ENCODE measurements at regions not wholly inside any gene's neighbourhood (a gene's known extent, or its start where the extent isn't known, plus 50 kb on each side); places are given as distances from the start of the nearest gene placed in this dataset.

DNA sequence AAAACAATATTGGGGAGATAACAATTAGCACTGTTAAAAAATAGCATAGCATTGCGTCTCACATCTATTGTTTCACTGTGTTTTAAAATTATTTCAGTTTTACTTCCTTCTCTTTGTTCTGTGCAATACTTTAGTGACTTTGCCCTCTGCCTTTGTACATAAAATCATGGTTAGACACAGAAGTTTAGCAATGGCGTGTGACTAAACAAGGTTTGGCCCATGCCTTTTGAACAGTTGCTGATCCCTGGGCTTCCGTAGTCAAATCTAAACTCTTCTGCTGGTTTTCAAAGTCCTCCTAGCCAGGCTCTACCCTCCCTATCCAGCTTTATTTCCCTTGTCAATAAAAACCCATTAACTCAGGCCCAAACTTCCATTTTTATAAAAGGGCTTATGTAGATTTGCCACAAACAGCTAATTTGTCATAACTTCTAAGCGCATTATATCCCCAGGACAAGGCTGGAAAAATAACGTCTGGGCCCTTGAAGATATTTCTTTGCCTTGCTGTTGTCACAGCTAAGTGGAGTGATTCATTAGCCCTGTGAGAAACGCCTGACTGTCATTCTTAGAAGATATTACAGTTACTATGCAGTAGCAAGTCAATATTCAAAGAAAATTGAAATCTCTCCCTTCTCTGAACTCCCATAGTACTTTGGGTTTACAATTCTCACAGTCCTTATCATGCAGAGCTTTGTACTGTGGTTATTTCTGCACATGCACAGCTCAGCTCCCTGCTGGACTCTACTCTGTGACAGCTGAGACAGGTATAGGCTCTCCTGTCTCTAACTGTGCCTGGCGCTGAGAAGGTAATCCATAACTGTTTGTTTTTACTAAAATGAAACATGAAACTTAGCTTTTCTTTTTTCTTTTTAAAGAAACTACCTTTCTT is 123.4 kb upstream of the SLC24A5 start:
- no peak overlapping the region for H3K4me3 ChIP-seq (ENCODE audit: insufficient read depth, low read length, poor library complexity, severe bottlenecking)
- no peaks in the 10 kb centered on the region for H3K9me3 ChIP-seq (ENCODE audit: insufficient read depth, low read length)
- no peaks in the 10 kb centered on the region for H3K27me3 ChIP-seq (ENCODE audit: low read length)
- TF ChIP-seq, protein P1, sequence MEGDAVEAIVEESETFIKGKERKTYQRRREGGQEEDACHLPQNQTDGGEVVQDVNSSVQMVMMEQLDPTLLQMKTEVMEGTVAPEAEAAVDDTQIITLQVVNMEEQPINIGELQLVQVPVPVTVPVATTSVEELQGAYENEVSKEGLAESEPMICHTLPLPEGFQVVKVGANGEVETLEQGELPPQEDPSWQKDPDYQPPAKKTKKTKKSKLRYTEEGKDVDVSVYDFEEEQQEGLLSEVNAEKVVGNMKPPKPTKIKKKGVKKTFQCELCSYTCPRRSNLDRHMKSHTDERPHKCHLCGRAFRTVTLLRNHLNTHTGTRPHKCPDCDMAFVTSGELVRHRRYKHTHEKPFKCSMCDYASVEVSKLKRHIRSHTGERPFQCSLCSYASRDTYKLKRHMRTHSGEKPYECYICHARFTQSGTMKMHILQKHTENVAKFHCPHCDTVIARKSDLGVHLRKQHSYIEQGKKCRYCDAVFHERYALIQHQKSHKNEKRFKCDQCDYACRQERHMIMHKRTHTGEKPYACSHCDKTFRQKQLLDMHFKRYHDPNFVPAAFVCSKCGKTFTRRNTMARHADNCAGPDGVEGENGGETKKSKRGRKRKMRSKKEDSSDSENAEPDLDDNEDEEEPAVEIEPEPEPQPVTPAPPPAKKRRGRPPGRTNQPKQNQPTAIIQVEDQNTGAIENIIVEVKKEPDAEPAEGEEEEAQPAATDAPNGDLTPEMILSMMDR (IDR thresholded peaks at IDR 0.05; ENCODE audit: insufficient read depth, low read length, poor library complexity, severe bottlenecking), result no peak
- no peak for TF ChIP-seq EZH2phosphoT487 (conservative IDR thresholded peaks at IDR 0.05; ENCODE audit: low read length)
- no peak overlapping the region for H3K9ac ChIP-seq (ENCODE audit: low read length)
- H3K36me3 ChIP-seq (ENCODE audit: low read length), result no peaks in the 10 kb centered on the region
- no peak overlapping the region for H2AFZ ChIP-seq (ENCODE audit: low read depth, low read length, severe bottlenecking)
- no peaks in the 10 kb centered on the region for H3F3A ChIP-seq (ENCODE audit: insufficient read depth)
- H3K4me2 ChIP-seq (ENCODE audit: low read depth, low read length, poor library complexity, severe bottlenecking), result no peak overlapping the region
- no peak overlapping the region for H3K27ac ChIP-seq (ENCODE audit: low read depth, low read length)
- H3K79me2 ChIP-seq (ENCODE audit: insufficient read depth, low read length), result no peaks in the 10 kb centered on the region
- no peaks in the 10 kb centered on the region for H3K9me2 ChIP-seq (replicated peaks; ENCODE audit: insufficient read depth, low read length)
- H4K20me1 ChIP-seq (ENCODE audit: low read depth, low read length), result no peaks in the 10 kb centered on the region

DNA sequence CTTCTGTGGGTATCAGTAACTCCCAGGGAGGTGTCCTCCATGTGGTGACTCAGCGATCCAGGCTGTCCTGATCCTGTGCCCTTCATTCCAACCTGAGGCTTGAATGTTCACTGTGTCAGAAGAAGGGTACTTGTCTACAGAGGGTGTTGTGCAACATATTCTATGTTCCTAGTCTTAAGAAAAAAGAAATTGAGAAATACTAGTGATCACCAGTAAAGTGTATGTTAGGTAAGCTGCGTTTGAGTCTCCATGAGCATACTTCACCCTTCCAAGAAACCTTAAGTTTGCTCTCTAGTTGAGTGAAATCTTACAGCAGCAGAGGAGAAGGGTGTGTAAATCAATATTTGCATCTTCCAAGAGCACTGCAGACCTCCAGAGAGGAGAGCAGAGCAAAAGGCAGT is 122.2 kb upstream of the SLC24A5 start:
- no peaks in the 10 kb centered on the region for H3F3A ChIP-seq (ENCODE audit: insufficient read depth)
- H3K9ac ChIP-seq (ENCODE audit: low read length), result no peak overlapping the region
- TF ChIP-seq, protein P1 (IDR thresholded peaks at IDR 0.05; ENCODE audit: insufficient read depth, low read length, poor library complexity, severe bottlenecking), result no peak
- no peak for TF ChIP-seq EZH2phosphoT487 (conservative IDR thresholded peaks at IDR 0.05; ENCODE audit: low read length)
- H3K79me2 ChIP-seq (ENCODE audit: insufficient read depth, low read length), result no peaks in the 10 kb centered on the region
- H4K20me1 ChIP-seq (ENCODE audit: low read depth, low read length), result no peaks in the 10 kb centered on the region
- no peak overlapping the region for H3K4me3 ChIP-seq (ENCODE audit: insufficient read depth, low read length, poor library complexity, severe bottlenecking)
- H3K27ac ChIP-seq (ENCODE audit: low read depth, low read length), result no peak overlapping the region
- no peaks in the 10 kb centered on the region for H3K27me3 ChIP-seq (ENCODE audit: low read length)
- no peak overlapping the region for H3K4me2 ChIP-seq (ENCODE audit: low read depth, low read length, poor library complexity, severe bottlenecking)
- H3K36me3 ChIP-seq (ENCODE audit: low read length), result no peaks in the 10 kb centered on the region
- H2AFZ ChIP-seq (ENCODE audit: low read depth, low read length, severe bottlenecking), result no peak overlapping the region
- H3K9me3 ChIP-seq (ENCODE audit: insufficient read depth, low read length), result no peaks in the 10 kb centered on the region
- no peaks in the 10 kb centered on the region for H3K9me2 ChIP-seq (replicated peaks; ENCODE audit: insufficient read depth, low read length)

DNA sequence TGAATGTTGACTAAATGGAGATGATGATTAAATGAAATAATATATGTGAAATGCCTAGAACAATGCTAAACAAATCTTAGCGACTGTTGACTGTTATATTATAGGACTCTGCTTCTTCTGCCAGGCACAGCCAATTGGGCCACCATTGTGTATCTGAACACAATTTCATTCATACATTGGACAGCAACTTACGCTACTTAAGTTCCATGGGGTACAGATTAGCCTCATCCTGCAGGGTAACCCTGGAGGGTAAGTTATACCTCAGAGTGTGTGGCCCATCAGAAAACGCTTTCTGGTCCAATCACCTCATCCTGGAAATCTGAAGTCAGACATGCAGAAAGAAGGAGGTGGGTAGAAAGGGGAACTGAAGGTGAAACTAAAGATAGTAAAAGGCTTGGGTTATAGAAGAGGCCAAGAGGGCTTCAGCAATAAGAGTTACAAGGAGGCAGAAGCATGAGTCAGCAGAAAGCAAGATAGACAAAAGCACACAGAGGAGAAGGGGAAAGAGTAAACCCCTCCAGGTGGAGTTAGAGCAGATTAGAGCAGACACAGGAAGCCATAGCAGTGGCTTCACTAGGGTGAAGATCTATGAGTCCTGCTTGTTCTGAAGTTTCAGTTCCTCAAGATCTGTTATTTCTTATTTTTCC is 119.3 kb upstream of the SLC24A5 start:
- H4K20me1 ChIP-seq (ENCODE audit: low read depth, low read length), result no peaks in the 10 kb centered on the region
- H3K9ac ChIP-seq (ENCODE audit: low read length), result no peak overlapping the region
- H2AFZ ChIP-seq (ENCODE audit: low read depth, low read length, severe bottlenecking), result no peak overlapping the region
- H3K9me2 ChIP-seq (replicated peaks; ENCODE audit: insufficient read depth, low read length), result no peaks in the 10 kb centered on the region
- no peaks in the 10 kb centered on the region for H3K79me2 ChIP-seq (ENCODE audit: insufficient read depth, low read length)
- no peaks in the 10 kb centered on the region for H3K27me3 ChIP-seq (ENCODE audit: low read length)
- no peak overlapping the region for H3K4me3 ChIP-seq (ENCODE audit: insufficient read depth, low read length, poor library complexity, severe bottlenecking)
- no peaks in the 10 kb centered on the region for H3K9me3 ChIP-seq (ENCODE audit: insufficient read depth, low read length)
- no peak for TF ChIP-seq EZH2phosphoT487 (conservative IDR thresholded peaks at IDR 0.05; ENCODE audit: low read length)
- TF ChIP-seq, protein P1 (IDR thresholded peaks at IDR 0.05; ENCODE audit: insufficient read depth, low read length, poor library complexity, severe bottlenecking), result no peak
- H3K27ac ChIP-seq (ENCODE audit: low read depth, low read length), result no peak overlapping the region
- no peak overlapping the region for H3K4me2 ChIP-seq (ENCODE audit: low read depth, low read length, poor library complexity, severe bottlenecking)
- H3K36me3 ChIP-seq (ENCODE audit: low read length), result no peaks in the 10 kb centered on the region
- H3F3A ChIP-seq (ENCODE audit: insufficient read depth), result no peaks in the 10 kb centered on the region
